Uterus (tissue), 2 donors: ENCODE measurements at regions not wholly inside any gene's neighbourhood (a gene's known extent, or its start where the extent isn't known, plus 50 kb on each side); places are given as distances from the start of the nearest gene placed in this dataset.

Experiments
- POLR2A ChIP-seq, 2 donors: fragments of 450-650 bp; IDR thresholded peaks; one replicate each; pipeline ENCODE4 v1.6.1; 2016; ENCODE audit warnings: antibody characterized with exemption in 2 of 2, mild to moderate bottlenecking in 1 of 2, moderate library complexity in 1 of 2
- TF ChIP-seq, protein P1 (sequence below), 4 experiments: fragments of 200-600 bp in 2 of 4; fragments of 450-650 bp in 2 of 4; sonication (generic) in 2 of 4; IDR thresholded peaks; one replicate each; pipeline ENCODE4 v1.5.1; 2016 to 2019; ENCODE audit warnings: antibody characterized with exemption in 4 of 4, mild to moderate bottlenecking in 2 of 4, moderate library complexity in 1 of 4

DNA sequence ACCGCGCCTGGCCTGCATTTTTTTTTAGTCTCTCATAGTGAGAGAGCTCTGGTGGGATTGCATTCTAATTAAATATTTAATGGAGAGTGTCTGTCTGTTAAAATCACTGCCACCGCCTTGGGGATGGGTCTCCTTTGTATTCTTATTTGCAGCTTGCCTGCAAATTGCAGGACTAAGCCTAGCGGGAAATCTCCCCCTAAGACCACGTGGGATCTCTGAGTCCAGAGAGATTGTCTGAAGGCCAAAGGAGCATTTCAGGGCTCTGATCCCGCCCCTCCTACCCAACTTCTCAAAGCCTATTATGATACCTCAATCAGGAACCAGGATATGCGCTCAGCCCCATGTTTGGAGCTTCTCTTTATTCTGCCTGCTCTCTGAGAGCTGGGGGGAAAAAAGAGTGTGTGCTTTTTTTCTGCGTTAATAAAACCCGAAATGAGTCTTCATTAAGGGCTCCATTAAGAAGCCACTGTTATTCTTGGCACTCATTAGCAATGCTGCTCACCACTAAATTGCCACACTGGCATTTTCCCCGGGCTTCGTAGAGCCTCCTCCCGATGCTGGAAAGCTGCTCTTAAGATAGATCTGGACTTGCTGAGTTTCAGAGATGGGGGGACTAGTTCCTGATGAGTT, 92.9 kb upstream of the THY1 start:
- TF ChIP-seq, protein P1, sequence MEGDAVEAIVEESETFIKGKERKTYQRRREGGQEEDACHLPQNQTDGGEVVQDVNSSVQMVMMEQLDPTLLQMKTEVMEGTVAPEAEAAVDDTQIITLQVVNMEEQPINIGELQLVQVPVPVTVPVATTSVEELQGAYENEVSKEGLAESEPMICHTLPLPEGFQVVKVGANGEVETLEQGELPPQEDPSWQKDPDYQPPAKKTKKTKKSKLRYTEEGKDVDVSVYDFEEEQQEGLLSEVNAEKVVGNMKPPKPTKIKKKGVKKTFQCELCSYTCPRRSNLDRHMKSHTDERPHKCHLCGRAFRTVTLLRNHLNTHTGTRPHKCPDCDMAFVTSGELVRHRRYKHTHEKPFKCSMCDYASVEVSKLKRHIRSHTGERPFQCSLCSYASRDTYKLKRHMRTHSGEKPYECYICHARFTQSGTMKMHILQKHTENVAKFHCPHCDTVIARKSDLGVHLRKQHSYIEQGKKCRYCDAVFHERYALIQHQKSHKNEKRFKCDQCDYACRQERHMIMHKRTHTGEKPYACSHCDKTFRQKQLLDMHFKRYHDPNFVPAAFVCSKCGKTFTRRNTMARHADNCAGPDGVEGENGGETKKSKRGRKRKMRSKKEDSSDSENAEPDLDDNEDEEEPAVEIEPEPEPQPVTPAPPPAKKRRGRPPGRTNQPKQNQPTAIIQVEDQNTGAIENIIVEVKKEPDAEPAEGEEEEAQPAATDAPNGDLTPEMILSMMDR (IDR thresholded peaks at IDR 0.05): no peak
- no peak for TF ChIP-seq POLR2A (IDR thresholded peaks at IDR 0.05)
